ENCODE measurements at regions not wholly inside any gene's neighbourhood (a gene's known extent, or its start where the extent isn't known, plus 50 kb on each side); places are given as distances from the start of the nearest gene placed in this dataset.

- TF ChIP-seq CTCF (IDR thresholded peaks at IDR 0.05; ENCODE audit: insufficient read depth, low read length, poor library complexity, severe bottlenecking) = no peak
- TF ChIP-seq EZH2phosphoT487 (conservative IDR thresholded peaks at IDR 0.05; ENCODE audit: low read length) = no peak
Measured at GRCh38 chr18:40447820-40448219, 1507.2 kb upstream of the PIK3C3 start.

All from SU-DHL-6 (cell line).